Effector memory CD4-positive, alpha-beta T cell (primary cell): ENCODE measurements at regions not wholly inside any gene's neighbourhood (a gene's known extent, or its start where the extent isn't known, plus 50 kb on each side); places are given as distances from the start of the nearest gene placed in this dataset.

Experiments
- DNase-seq, 3 donors: peaks; one replicate each; pipeline ENCODE4 v3.0.0-alpha.2; 2020
- H3K27ac ChIP-seq: 2 replicates; pipeline ENCODE4 v1.7.0; 2013; ENCODE audit warnings: mild to moderate bottlenecking, low read length, moderate library complexity; ENCODE audit not compliant: insufficient read depth, poor library complexity, severe bottlenecking
- H3K27me3 ChIP-seq: replicated peaks from 2 replicates; pipeline ENCODE4 v1.7.0; 2013; ENCODE audit warnings: mild to moderate bottlenecking, low read length; ENCODE audit not compliant: insufficient read depth, control insufficient read depth, poor library complexity, severe bottlenecking
- H3K36me3 ChIP-seq: 2 replicates; pipeline ENCODE4 v1.7.0; 2013; ENCODE audit warnings: mild to moderate bottlenecking, low read length, moderate library complexity; ENCODE audit not compliant: control insufficient read depth, insufficient read depth
- H3K4me1 ChIP-seq: 2 replicates; pipeline ENCODE4 v1.7.0; 2013; ENCODE audit warnings: low read length, mild to moderate bottlenecking; ENCODE audit not compliant: control insufficient read depth, insufficient read depth, poor library complexity, severe bottlenecking
- H3K4me3 ChIP-seq: 2 replicates; pipeline ENCODE4 v1.7.0; 2013; ENCODE audit warnings: low read length, low read depth, mild to moderate bottlenecking; ENCODE audit not compliant: insufficient read depth, poor library complexity, severe bottlenecking
- H3K9me3 ChIP-seq: 2 replicates; pipeline ENCODE4 v1.7.0; 2013; ENCODE audit warnings: mild to moderate bottlenecking, low read length, moderate library complexity; ENCODE audit not compliant: control insufficient read depth

DNA sequence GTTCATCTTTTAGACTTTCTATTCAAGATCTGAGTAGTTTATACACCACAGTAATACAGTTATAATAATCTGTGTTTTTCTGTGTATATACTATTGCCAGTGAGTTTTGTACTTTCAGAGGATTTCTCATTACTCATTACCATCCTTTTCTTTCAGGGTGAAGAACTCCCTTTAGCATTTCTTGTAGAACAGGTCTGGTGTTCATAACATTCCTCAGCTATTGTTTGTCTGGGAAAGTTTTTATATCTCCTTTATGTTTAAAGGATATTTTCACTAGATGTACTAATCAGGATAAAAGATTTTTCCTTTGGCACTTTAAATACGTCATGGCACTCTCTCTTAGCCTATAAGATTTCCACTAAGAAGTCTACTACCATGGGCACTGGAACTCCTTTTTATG lies 705.5 kb downstream of the SLC4A3 start:
- no peak for DNase-seq
- no peaks in the 10 kb centered on the region for H3K9me3 ChIP-seq
- H3K36me3 ChIP-seq = no peaks in the 10 kb centered on the region
- H3K27ac ChIP-seq = no peak overlapping the region
- H3K4me1 ChIP-seq = no peaks in the 10 kb centered on the region
- no peak overlapping the region for H3K4me3 ChIP-seq
- no peaks in the 10 kb centered on the region for H3K27me3 ChIP-seq

- H3K36me3 ChIP-seq = no peaks in the 10 kb centered on the region
- no peak for DNase-seq
- no peak overlapping the region for H3K27ac ChIP-seq
- no peaks in the 10 kb centered on the region for H3K9me3 ChIP-seq
- no peaks in the 10 kb centered on the region for H3K27me3 ChIP-seq
- H3K4me3 ChIP-seq = no peak overlapping the region
- no peaks in the 10 kb centered on the region for H3K4me1 ChIP-seq
Observed at GRCh38 chr2:220334210-220334609, 706.8 kb downstream of the SLC4A3 start.

- H3K9me3 ChIP-seq = no peaks in the 10 kb centered on the region
- no peak for DNase-seq
- no peak overlapping the region for H3K4me3 ChIP-seq
- H3K27me3 ChIP-seq = no peaks in the 10 kb centered on the region
- no peak overlapping the region for H3K27ac ChIP-seq
- H3K36me3 ChIP-seq = no peaks in the 10 kb centered on the region
- H3K4me1 ChIP-seq = no peaks in the 10 kb centered on the region
Observed at GRCh38 chr2:220334871-220335590, 707.6 kb downstream of the SLC4A3 start.

GRCh38 chr2:220335591-220335915 lies 708.1 kb downstream of the SLC4A3 start:
- Histone ChIP-seq H3K36me3 (no peaks in the 10 kb centered on the region), H3K9me3 (no peaks in the 10 kb centered on the region), H3K4me3 (no peak overlapping the region), H3K27me3 (no peaks in the 10 kb centered on the region), H3K27ac (no peak overlapping the region), H3K4me1 (no peaks in the 10 kb centered on the region)
- DNase-seq = no peak

DNA sequence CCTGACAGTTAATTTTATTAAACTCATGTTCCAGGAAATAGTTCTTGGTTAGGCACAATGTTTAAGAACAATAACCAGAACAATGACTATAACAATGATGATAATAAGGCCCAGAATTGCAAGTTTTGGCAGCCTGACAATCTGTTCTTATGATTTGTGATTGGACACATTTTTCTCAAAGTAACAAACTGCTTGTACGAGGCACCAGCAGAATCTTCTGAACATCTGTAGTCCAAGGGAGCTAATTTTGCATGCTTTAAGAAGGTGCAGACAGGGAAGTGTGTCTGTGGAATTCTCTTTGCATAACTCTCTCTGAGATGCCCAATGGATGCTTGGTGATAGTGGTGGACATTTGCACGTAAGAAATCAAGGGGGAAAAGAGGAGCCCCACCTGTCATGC lies 709.3 kb downstream of the SLC4A3 start:
- H3K27me3 ChIP-seq = no peaks in the 10 kb centered on the region
- DNase-seq = no peak
- no peak overlapping the region for H3K27ac ChIP-seq
- H3K36me3 ChIP-seq = no peaks in the 10 kb centered on the region
- no peaks in the 10 kb centered on the region for H3K9me3 ChIP-seq
- no peaks in the 10 kb centered on the region for H3K4me1 ChIP-seq
- no peak overlapping the region for H3K4me3 ChIP-seq

DNA sequence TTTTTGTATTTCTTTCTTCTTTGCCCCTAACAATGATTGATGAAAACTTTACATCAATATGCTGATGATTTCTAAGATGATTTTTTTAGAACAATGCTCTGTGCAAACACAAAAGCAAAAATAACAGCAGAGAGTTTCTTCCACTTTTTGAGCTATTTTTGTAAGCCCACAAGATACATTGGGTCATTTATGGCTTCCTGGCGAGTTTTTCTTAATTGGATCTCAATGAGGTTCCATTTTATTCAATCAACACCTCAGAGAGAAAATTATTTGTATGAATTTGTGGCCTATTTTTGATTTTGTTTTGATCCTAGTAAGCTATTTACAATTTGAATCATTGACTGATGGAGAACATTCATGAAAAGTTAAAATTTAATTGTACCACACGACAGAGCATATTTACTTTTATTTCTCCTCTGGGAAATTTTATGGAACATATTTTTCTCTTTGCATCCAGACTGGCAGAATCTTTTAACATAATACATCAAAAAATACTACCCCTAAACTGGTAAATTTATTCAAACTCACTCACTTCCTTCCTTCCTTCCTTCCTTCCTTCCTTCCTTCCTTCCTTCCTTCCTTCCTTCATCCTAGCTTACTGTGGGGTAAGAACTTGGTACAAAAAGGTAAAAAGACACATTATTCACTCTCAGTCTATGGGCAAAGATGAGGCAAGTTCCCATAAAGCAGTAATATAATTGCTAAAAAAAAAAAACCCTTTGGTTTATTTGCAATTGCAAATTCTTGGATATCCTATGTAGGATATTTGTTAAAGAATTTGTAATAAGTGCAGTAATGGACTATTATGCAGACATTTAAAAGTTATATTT lies 710.4 kb downstream of the SLC4A3 start:
- Histone ChIP-seq H3K9me3 (no peaks in the 10 kb centered on the region), H3K36me3 (no peaks in the 10 kb centered on the region), H3K4me3 (no peak overlapping the region), H3K27ac (no peak overlapping the region), H3K27me3 (no peaks in the 10 kb centered on the region), H3K4me1 (no peaks in the 10 kb centered on the region)
- DNase-seq = no peak

DNA sequence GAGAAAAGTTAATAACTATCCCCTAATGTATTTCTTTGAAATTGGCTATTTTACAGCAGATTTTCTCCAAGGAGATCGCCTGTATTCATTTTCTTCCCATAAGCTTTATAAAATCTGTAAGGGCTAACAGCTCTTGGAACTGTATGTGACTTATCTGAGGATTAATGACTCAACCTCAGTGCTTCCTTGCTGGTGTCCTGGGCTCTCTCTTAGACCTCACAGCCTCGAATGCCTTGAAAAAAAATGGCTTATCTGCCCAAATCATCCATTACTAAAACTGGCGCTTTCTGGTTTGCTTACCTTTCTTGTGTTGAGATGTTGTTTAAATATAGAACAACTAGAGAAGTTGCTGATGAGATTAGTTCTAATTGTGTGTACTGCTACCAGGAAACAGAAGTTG lies 713.6 kb downstream of the SLC4A3 start:
- H3K9me3 ChIP-seq = no peaks in the 10 kb centered on the region

DNA sequence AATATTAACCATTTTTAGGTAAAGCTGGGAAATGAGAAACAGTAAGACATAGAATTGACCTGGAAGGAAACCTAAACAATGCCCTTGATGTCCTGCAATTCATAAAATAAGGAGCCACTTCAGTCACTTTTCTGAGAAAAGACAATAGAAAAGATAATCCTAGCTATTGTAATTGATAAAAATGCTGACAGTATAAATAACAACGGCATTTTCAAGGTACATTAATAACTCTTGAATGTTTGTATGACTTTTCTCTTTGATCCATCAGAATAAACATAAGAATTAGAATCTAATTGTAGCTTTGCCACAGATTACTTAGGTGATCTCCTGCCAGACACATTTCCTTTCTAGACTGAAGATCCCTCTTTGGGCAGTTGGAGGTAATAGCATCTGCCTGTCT lies 719.5 kb downstream of the SLC4A3 start:
- H3K4me1 ChIP-seq = no peaks in the 10 kb centered on the region
- no peak for DNase-seq
- no peak overlapping the region for H3K27ac ChIP-seq
- H3K36me3 ChIP-seq = no peaks in the 10 kb centered on the region
- no peaks in the 10 kb centered on the region for H3K27me3 ChIP-seq
- H3K4me3 ChIP-seq = no peak overlapping the region
- no peaks in the 10 kb centered on the region for H3K9me3 ChIP-seq

More for the DNA sequence above, 713.6 kb downstream of the SLC4A3 start:
- DNase-seq = no peak
- Histone ChIP-seq H3K27ac (no peak overlapping the region), H3K36me3 (no peaks in the 10 kb centered on the region), H3K4me1 (no peaks in the 10 kb centered on the region), H3K27me3 (no peaks in the 10 kb centered on the region), H3K4me3 (no peak overlapping the region)

DNA sequence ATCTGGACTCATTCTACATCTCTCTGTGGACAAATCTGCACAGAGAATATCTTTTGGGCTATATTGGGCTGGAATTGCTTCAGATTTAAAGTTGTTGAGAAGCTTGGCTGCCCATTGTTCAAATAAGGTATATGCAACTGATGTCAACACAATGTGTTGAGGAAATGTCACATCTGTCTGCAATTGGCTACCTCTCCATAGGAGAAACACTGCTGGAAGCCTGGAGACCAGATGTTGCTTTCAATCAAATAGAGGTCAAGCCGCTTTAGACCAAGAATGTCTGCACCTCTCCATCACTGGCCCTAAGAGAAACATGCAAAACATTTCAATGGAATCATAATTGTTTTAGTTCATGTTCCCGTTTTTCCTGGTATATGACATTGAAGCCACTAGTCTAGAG lies 720.2 kb downstream of the SLC4A3 start:
- no peaks in the 10 kb centered on the region for H3K36me3 ChIP-seq
- no peak overlapping the region for H3K4me3 ChIP-seq
- H3K9me3 ChIP-seq = no peaks in the 10 kb centered on the region
- no peak for DNase-seq
- H3K27me3 ChIP-seq = no peaks in the 10 kb centered on the region
- H3K27ac ChIP-seq = no peak overlapping the region
- no peaks in the 10 kb centered on the region for H3K4me1 ChIP-seq

DNA sequence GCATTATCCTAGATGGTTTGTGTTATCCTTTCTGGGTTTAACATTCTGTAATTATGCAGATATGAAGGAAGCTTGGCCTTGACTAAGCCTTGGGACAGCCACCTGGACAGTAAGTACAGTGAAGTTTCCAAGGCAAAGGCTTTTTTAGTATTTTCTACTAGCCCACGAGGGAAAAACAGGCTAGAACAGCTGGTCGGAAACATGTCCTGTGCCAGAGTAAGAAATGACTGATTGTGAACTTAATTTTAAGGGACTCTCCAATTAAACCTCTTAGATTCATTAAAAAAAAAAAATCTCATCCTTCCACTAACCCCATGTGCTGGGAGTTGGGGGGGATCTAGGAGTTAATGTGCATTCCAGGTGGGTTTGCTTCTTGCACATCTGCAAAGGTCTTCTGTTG lies 720.8 kb downstream of the SLC4A3 start:
- Histone ChIP-seq H3K4me1 (no peaks in the 10 kb centered on the region), H3K36me3 (no peaks in the 10 kb centered on the region), H3K27me3 (no peaks in the 10 kb centered on the region), H3K4me3 (no peak overlapping the region), H3K9me3 (no peaks in the 10 kb centered on the region), H3K27ac (no peak overlapping the region)
- no peak for DNase-seq
